ENCODE measurements at regions not wholly inside any gene's neighbourhood (a gene's known extent, or its start where the extent isn't known, plus 50 kb on each side); places are given as distances from the start of the nearest gene placed in this dataset.

DNA sequence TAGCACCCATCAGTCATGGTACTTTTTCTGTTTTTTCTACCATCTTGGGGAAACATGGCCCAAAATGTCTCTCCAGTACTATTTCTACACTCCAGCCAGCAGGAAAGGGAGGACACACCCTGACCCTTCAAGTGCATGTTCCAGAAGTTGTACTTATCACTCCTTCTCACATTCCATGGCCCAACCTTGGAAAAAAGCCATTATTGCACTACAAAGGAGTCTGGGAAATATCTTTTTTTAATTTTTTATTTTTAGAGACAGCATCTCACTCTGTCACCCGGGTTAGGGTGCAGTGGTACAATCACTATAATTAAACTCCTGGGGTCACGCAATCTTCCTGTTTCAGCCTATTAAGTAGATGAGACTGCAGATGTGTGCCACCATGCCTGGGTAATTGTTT is 100.0 kb upstream of the PPP2R3A start:
- Histone ChIP-seq H3K27me3 (ENCODE audit: insufficient read depth, low read length, poor library complexity) (peaks cover 6% of the 10 kb centered on the region), H3K36me3 (ENCODE audit: insufficient read depth, low read length) (no peaks in the 10 kb centered on the region), H3K27ac (ENCODE audit: low read length) (no peak overlapping the region), H3K4me2 (ENCODE audit: insufficient read depth, low read length) (no peak overlapping the region), H4K20me1 (ENCODE audit: insufficient read depth, low read length) (no peaks in the 10 kb centered on the region), H3K79me2 (ENCODE audit: insufficient read depth, low read length) (no peaks in the 10 kb centered on the region), H3K9ac (ENCODE audit: low read depth, low read length) (no peak overlapping the region), H3K4me1 (ENCODE audit: insufficient read depth, low read length) (no peaks in the 10 kb centered on the region), H3K9me3 (ENCODE audit: insufficient read depth, low read length, severe bottlenecking) (no peaks in the 10 kb centered on the region), H2AFZ (ENCODE audit: low read depth, low read length) (no peak overlapping the region), H3K4me3 (ENCODE audit: low read depth in 1 of 2, low read length in 2 of 2) (no peak overlapping the region)
- TF ChIP-seq, protein P1, sequence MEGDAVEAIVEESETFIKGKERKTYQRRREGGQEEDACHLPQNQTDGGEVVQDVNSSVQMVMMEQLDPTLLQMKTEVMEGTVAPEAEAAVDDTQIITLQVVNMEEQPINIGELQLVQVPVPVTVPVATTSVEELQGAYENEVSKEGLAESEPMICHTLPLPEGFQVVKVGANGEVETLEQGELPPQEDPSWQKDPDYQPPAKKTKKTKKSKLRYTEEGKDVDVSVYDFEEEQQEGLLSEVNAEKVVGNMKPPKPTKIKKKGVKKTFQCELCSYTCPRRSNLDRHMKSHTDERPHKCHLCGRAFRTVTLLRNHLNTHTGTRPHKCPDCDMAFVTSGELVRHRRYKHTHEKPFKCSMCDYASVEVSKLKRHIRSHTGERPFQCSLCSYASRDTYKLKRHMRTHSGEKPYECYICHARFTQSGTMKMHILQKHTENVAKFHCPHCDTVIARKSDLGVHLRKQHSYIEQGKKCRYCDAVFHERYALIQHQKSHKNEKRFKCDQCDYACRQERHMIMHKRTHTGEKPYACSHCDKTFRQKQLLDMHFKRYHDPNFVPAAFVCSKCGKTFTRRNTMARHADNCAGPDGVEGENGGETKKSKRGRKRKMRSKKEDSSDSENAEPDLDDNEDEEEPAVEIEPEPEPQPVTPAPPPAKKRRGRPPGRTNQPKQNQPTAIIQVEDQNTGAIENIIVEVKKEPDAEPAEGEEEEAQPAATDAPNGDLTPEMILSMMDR (IDR thresholded peaks at IDR 0.05; ENCODE audit: borderline replicate concordance, extremely low read depth, low read length, poor library complexity, severe bottlenecking): no peak
- no peak for TF ChIP-seq EZH2 (IDR thresholded peaks at IDR 0.05; ENCODE audit: borderline replicate concordance, low read depth, low read length, severe bottlenecking)
- ATAC-seq (ENCODE audit: insufficient read depth, low read depth): no peak
- DNase-seq: no peak

DNA sequence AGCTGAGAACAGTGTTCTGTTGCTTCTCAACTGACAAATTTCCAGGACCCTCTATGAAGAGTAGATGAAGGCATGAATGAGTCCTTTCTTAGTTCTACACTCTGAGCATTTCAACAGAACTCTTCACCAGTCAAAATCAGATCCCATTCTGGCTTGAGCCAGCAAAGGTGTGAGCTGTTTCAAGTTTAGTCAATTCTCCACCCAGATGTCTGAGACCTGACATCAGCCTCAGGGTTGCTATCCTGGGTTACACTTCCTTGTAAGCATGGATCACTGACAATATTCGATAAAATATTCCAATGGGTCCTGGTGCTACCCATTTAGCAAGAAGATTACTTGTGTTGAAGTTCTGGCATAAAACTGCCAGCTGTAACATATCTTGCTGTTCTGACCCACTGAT is 97.6 kb upstream of the PPP2R3A start:
- no peak overlapping the region for H3K9ac ChIP-seq (ENCODE audit: low read depth, low read length)
- no peaks in the 10 kb centered on the region for H4K20me1 ChIP-seq (ENCODE audit: insufficient read depth, low read length)
- H3K4me2 ChIP-seq (ENCODE audit: insufficient read depth, low read length): no peak overlapping the region
- ATAC-seq (ENCODE audit: insufficient read depth, low read depth) (no peak), DNase-seq (no peak)
- H3K9me3 ChIP-seq (ENCODE audit: insufficient read depth, low read length, severe bottlenecking): no peaks in the 10 kb centered on the region
- no peak overlapping the region for H2AFZ ChIP-seq (ENCODE audit: low read depth, low read length)
- no peaks in the 10 kb centered on the region for H3K4me1 ChIP-seq (ENCODE audit: insufficient read depth, low read length)
- H3K27ac ChIP-seq (ENCODE audit: low read length): no peak overlapping the region
- H3K4me3 ChIP-seq (ENCODE audit: low read depth in 1 of 2, low read length in 2 of 2): no peak overlapping the region
- no peaks in the 10 kb centered on the region for H3K36me3 ChIP-seq (ENCODE audit: insufficient read depth, low read length)
- TF ChIP-seq EZH2 (IDR thresholded peaks at IDR 0.05; ENCODE audit: borderline replicate concordance, low read depth, low read length, severe bottlenecking): no peak
- TF ChIP-seq, protein P1 (IDR thresholded peaks at IDR 0.05; ENCODE audit: borderline replicate concordance, extremely low read depth, low read length, poor library complexity, severe bottlenecking): no peak
- peaks cover 2% of the 10 kb centered on the region for H3K27me3 ChIP-seq (ENCODE audit: insufficient read depth, low read length, poor library complexity)
- H3K79me2 ChIP-seq (ENCODE audit: insufficient read depth, low read length): no peaks in the 10 kb centered on the region

DNA sequence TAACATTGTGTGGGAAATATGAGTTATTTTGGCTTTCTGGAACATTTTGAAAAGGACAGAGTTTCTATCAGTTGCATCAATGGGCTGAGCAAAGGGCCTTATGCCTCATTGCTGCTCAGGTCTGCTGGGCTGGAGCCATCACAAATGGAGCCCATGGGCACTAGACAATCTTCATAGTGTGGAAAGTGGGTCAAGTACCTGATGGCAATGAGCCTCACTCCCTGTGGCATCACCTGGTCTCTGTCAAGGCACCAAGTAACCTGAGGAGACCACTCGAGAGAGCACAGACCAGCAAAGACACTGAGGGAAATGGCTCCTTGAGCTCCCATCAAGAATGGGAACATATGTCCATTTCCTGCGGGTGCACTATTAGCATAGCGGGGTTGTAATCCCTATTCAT is 96.7 kb upstream of the PPP2R3A start:
- Histone ChIP-seq H3K27ac (ENCODE audit: low read length) (no peak overlapping the region), H3K9ac (ENCODE audit: low read depth, low read length) (no peak overlapping the region), H3K4me1 (ENCODE audit: insufficient read depth, low read length) (no peaks in the 10 kb centered on the region), H4K20me1 (ENCODE audit: insufficient read depth, low read length) (no peaks in the 10 kb centered on the region), H3K79me2 (ENCODE audit: insufficient read depth, low read length) (no peaks in the 10 kb centered on the region), H2AFZ (ENCODE audit: low read depth, low read length) (no peak overlapping the region), H3K36me3 (ENCODE audit: insufficient read depth, low read length) (no peaks in the 10 kb centered on the region), H3K27me3 (ENCODE audit: insufficient read depth, low read length, poor library complexity) (peaks cover 2% of the 10 kb centered on the region), H3K9me3 (ENCODE audit: insufficient read depth, low read length, severe bottlenecking) (peaks cover 2% of the 10 kb centered on the region), H3K4me3 (ENCODE audit: low read depth in 1 of 2, low read length in 2 of 2) (no peak overlapping the region), H3K4me2 (ENCODE audit: insufficient read depth, low read length) (no peak overlapping the region)
- DNase-seq (no peak), ATAC-seq (ENCODE audit: insufficient read depth, low read depth) (no peak)
- TF ChIP-seq, protein P1 (IDR thresholded peaks at IDR 0.05; ENCODE audit: borderline replicate concordance, extremely low read depth, low read length, poor library complexity, severe bottlenecking): no peak
- TF ChIP-seq EZH2 (IDR thresholded peaks at IDR 0.05; ENCODE audit: borderline replicate concordance, low read depth, low read length, severe bottlenecking): no peak

Measured in DND-41 (cell line).